Tongue (tissue), 1 donor: ENCODE measurements at regions not wholly inside any gene's neighbourhood (a gene's known extent, or its start where the extent isn't known, plus 50 kb on each side); places are given as distances from the start of the nearest gene placed in this dataset.
"Not testable (repeated sequence)": the region's sequence is repeated elsewhere in the genome, so short reads cannot be mapped to it uniquely, and the experiment has no call there.

Experiments used
- DNase-seq: peaks from one replicate; pipeline ENCODE4 v3.0.0-alpha.2; 2015

- DNase-seq = no peak
Observed at GRCh38 chr2:59173325-59173724, 932.2 kb upstream of the FANCL start.

GRCh38 chr2:59171019-59171418 lies 929.9 kb upstream of the FANCL start:
- no peak for DNase-seq

GRCh38 chr2:59168766-59169165 lies 927.6 kb upstream of the FANCL start:
- DNase-seq = no peak

- no peak for DNase-seq
Observed at GRCh38 chr2:59167514-59167913, 926.4 kb upstream of the FANCL start.

GRCh38 chr2:59157908-59158307 lies 916.8 kb upstream of the FANCL start:
- not testable (repeated sequence) for DNase-seq

- DNase-seq = no peak
Observed at GRCh38 chr2:59151805-59152204, 910.7 kb upstream of the FANCL start.

GRCh38 chr2:59150217-59150849 lies 909.2 kb upstream of the FANCL start:
- DNase-seq = no peak

- DNase-seq = no peak
Observed at GRCh38 chr2:59149271-59149670, 908.1 kb upstream of the FANCL start.

- no peak for DNase-seq
Observed at GRCh38 chr2:59112258-59112657, 871.1 kb upstream of the FANCL start.

GRCh38 chr2:59096973-59097372 lies 855.8 kb upstream of the FANCL start:
- DNase-seq = no peak

GRCh38 chr2:59093571-59093970 lies 852.4 kb upstream of the FANCL start:
- no peak for DNase-seq

GRCh38 chr2:59084326-59084725 lies 843.2 kb upstream of the FANCL start:
- DNase-seq = no peak

GRCh38 chr2:59083075-59083828 lies 842.1 kb upstream of the FANCL start:
- no peak for DNase-seq

- no peak for DNase-seq
Observed at GRCh38 chr2:59082657-59083056, 841.5 kb upstream of the FANCL start.

GRCh38 chr2:59080451-59081181 lies 839.5 kb upstream of the FANCL start:
- DNase-seq = no peak

- DNase-seq = no peak
Observed at GRCh38 chr2:59077981-59078531, 836.9 kb upstream of the FANCL start.

GRCh38 chr2:59077026-59077725 lies 836.1 kb upstream of the FANCL start:
- DNase-seq = no peak

GRCh38 chr2:59076079-59076619 lies 835.0 kb upstream of the FANCL start:
- peak; percentile 43 for DNase-seq

GRCh38 chr2:59074071-59074470 lies 832.9 kb upstream of the FANCL start:
- no peak for DNase-seq

GRCh38 chr2:59073286-59073685 lies 832.2 kb upstream of the FANCL start:
- no peak for DNase-seq

- DNase-seq = no peak
Observed at GRCh38 chr2:59068255-59068654, 827.1 kb upstream of the FANCL start.

- DNase-seq = no peak
Observed at GRCh38 chr2:59066787-59067399, 825.8 kb upstream of the FANCL start.
